Mucosa of descending colon (tissue), 3 donors: ENCODE measurements at regions not wholly inside any gene's neighbourhood (a gene's known extent, or its start where the extent isn't known, plus 50 kb on each side); places are given as distances from the start of the nearest gene placed in this dataset.
"Not testable (repeated sequence)": the region's sequence is repeated elsewhere in the genome, so short reads cannot be mapped to it uniquely, and the experiment has no call there.

ENCODE experiments used
- ATAC-seq: fragments of 200-7000 bp; cut with Tn5 transposase; one replicate; pipeline ENCODE4 v1.9.1; 2020; ENCODE audit warnings: mild to moderate bottlenecking, moderate library complexity
- DNase-seq, 3 donors: peaks; one replicate each; pipeline ENCODE4 v3.0.0-alpha.2; 2020
- H3K36me3 ChIP-seq: fragments of 200-600 bp; one replicate; pipeline ENCODE4 v1.8.0; 2021; ENCODE audit warnings: low read depth, mild to moderate bottlenecking
- H3K4me1 ChIP-seq: fragments of 200-600 bp; one replicate; pipeline ENCODE4 v1.8.0; 2021; ENCODE audit warnings: low read depth, mild to moderate bottlenecking
- H3K4me3 ChIP-seq: fragments of 200-600 bp; one replicate; pipeline ENCODE4 v1.8.0; 2021; ENCODE audit warnings: mild to moderate bottlenecking
- H3K9me3 ChIP-seq: fragments of 200-600 bp; one replicate; pipeline ENCODE4 v1.8.0; 2021; ENCODE audit warnings: mild to moderate bottlenecking
- intact Hi-C, 2 donors: fragments of 100-400 bp; cut with DNase I in 1 of 2; cut with micrococcal nuclease in 1 of 2; formaldehyde crosslinking; loops; one replicate each; pipeline versions ENCODE4 v1.11.0 to v1.11.1; 2022; cut with DNase I, micrococcal nuclease
- TF ChIP-seq, protein P1 (sequence below): fragments of 200-600 bp; IDR thresholded peaks from one replicate; pipeline ENCODE4 v1.8.0; 2022; ENCODE audit warnings: antibody characterized with exemption, mild to moderate bottlenecking
- donor health status: DM: no; HTN: no; CAD: no; lungs with moderate emphysema.
- donor health status: DM: no; HTN: no; CAD: no.
- donor health status: DM: no; HTN: yes; CAD: no.

GRCh38 chr3:174583396-174583795 is 275.7 kb upstream of the NAALADL2 start:
- intact Hi-C loops, result no loop called here
- Histone ChIP-seq H3K9me3 (no peaks in the 10 kb centered on the region), H3K36me3 (no peaks in the 10 kb centered on the region), H3K4me3 (no peak overlapping the region), H3K4me1 (no peaks in the 10 kb centered on the region)
- ATAC-seq (no peak), DNase-seq (no peak)
- TF ChIP-seq, protein P1, sequence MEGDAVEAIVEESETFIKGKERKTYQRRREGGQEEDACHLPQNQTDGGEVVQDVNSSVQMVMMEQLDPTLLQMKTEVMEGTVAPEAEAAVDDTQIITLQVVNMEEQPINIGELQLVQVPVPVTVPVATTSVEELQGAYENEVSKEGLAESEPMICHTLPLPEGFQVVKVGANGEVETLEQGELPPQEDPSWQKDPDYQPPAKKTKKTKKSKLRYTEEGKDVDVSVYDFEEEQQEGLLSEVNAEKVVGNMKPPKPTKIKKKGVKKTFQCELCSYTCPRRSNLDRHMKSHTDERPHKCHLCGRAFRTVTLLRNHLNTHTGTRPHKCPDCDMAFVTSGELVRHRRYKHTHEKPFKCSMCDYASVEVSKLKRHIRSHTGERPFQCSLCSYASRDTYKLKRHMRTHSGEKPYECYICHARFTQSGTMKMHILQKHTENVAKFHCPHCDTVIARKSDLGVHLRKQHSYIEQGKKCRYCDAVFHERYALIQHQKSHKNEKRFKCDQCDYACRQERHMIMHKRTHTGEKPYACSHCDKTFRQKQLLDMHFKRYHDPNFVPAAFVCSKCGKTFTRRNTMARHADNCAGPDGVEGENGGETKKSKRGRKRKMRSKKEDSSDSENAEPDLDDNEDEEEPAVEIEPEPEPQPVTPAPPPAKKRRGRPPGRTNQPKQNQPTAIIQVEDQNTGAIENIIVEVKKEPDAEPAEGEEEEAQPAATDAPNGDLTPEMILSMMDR, result no peak

- DNase-seq, H3K36me3 ChIP-seq, H3K4me1 ChIP-seq, H3K4me3 ChIP-seq, H3K9me3 ChIP-seq, intact Hi-C loops, ATAC-seq: not testable (repeated sequence)
Measured at GRCh38 chr3:174587137-174587536, 272.0 kb upstream of the NAALADL2 start.

- ATAC-seq, result no peak
- intact Hi-C loops, result no loop called here
- DNase-seq, result no peak
- no peak overlapping the region for H3K4me3 ChIP-seq
- no peaks in the 10 kb centered on the region for H3K36me3 ChIP-seq
- TF ChIP-seq, protein P1, result no peak
- H3K9me3 ChIP-seq, result no peaks in the 10 kb centered on the region
- H3K4me1 ChIP-seq, result no peaks in the 10 kb centered on the region
Measured at GRCh38 chr3:174596447-174596982, 262.6 kb upstream of the NAALADL2 start.

DNA sequence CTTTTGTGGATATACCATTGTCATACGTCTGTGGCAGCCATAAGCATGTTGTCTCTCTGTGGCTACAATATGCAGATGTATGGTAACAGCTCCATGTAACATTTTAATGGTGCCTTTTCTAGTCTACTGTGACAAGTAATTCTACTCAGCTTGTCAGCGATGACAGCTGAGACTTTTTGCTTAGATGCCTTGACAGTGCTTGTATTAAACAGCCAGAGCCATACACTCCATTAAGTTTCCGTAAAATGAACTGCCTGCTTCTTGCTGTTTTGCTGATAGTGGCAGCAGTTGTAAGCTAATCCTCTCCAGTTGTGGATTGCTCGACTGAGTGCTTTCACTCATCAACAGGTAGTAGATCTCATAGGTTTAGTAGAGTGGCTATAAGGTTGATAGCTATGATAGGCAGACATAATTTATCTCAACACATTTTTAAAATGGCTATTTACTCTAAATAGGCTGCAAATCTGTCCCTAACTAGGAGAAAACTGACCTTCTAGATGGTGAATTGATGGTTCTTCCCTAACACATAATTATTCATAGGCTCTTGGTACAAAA is 260.2 kb upstream of the NAALADL2 start:
- ATAC-seq, result no peak

GRCh38 chr3:174613173-174613572 is 246.0 kb upstream of the NAALADL2 start:
- Histone ChIP-seq H3K9me3 (no peaks in the 10 kb centered on the region), H3K36me3 (no peaks in the 10 kb centered on the region), H3K4me3 (no peak overlapping the region), H3K4me1 (no peaks in the 10 kb centered on the region)
- DNase-seq, result no peak
- intact Hi-C loops, result no loop called here
- no peak for ATAC-seq
- TF ChIP-seq, protein P1, result no peak

More for the DNA sequence above, 260.2 kb upstream of the NAALADL2 start:
- no peaks in the 10 kb centered on the region for H3K4me1 ChIP-seq
- no peaks in the 10 kb centered on the region for H3K36me3 ChIP-seq
- intact Hi-C loops, result no loop called here
- DNase-seq, result no peak
- H3K4me3 ChIP-seq, result no peak overlapping the region
- H3K9me3 ChIP-seq, result no peaks in the 10 kb centered on the region
- TF ChIP-seq, protein P1, result no peak

DNA sequence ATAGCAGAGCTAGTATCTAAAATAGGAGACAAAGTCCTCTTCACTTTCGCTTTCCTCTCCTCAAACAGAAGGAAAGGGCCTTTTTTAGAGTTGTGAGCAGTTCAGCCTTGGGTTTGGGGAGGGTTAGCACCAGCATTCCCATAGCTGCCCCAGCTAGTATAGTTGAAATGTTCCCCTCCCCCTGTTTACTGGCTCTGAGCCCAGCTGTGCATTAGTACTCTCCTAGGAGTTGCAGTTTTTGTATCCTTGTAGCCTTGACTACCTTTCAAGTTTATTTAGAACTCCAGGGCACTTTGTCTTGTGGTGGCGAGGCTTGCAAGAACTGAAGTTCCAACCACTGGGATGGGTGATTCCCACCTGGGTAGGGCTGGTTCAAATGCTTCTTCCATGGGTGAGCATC is 245.1 kb upstream of the NAALADL2 start:
- Histone ChIP-seq H3K4me3 (no peak overlapping the region), H3K9me3 (no peaks in the 10 kb centered on the region), H3K4me1 (no peaks in the 10 kb centered on the region), H3K36me3 (no peaks in the 10 kb centered on the region)
- TF ChIP-seq, protein P1, result no peak
- intact Hi-C loops, result no loop called here
- ATAC-seq (no peak), DNase-seq (no peak)
